ENCODE measurements at regions not wholly inside any gene's neighbourhood (a gene's known extent, or its start where the extent isn't known, plus 50 kb on each side); places are given as distances from the start of the nearest gene placed in this dataset.

- TF ChIP-seq EP300 (IDR thresholded peaks at IDR 0.05; ENCODE audit: borderline replicate concordance) (no peak), CREB1 (IDR thresholded peaks at IDR 0.05; ENCODE audit: low read depth) (no peak), YY1 (IDR thresholded peaks at IDR 0.05; ENCODE audit: low read depth) (no peak), MAX (IDR thresholded peaks at IDR 0.05) (no peak), CEBPB (IDR thresholded peaks at IDR 0.05) (no peak), EGR1 (IDR thresholded peaks at IDR 0.05) (no peak), REST (IDR thresholded peaks at IDR 0.05; ENCODE audit: low read depth) (no peak), TCF12 (IDR thresholded peaks at IDR 0.05; ENCODE audit: low read depth) (no peak)
Measured at GRCh38 chr7:16060502-16060901, 360.8 kb downstream of the CRPPA start.
